ENCODE measurements at regions not wholly inside any gene's neighbourhood (a gene's known extent, or its start where the extent isn't known, plus 50 kb on each side); places are given as distances from the start of the nearest gene placed in this dataset.

- no peak for TF ChIP-seq POLR2A (IDR thresholded peaks at IDR 0.05; ENCODE audit: low read depth, low read length)
- TF ChIP-seq POLR2AphosphoS5 (IDR thresholded peaks at IDR 0.05; ENCODE audit: low read depth, low read length): no peak
- no peak for TF ChIP-seq TAF1 (IDR thresholded peaks at IDR 0.05; ENCODE audit: borderline replicate concordance, low read depth, low read length)
- FAIRE-seq (no peak), DNase-seq (ENCODE audit: insufficient read length) (no peak)
Measured at GRCh38 chr2:226329180-226329579, 470.4 kb downstream of the IRS1 start.

DNA sequence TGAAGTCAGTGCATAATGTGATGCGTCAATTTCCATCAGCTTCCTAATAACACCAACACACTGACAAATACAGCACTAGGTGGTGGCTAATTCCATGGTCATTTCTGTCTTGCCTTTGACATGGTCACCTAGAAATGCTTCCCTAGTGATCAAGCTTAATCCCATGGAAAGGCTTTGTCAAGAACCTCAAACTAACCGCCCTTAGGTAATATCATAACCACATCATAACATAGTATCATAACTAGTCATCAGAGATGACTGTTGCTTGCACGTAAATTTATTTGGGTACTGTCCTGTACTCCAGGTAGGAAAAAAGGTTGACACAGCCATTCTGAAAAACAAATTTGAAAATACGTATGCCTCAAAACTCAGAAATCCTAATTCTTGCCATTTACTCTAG is 471.8 kb downstream of the IRS1 start:
- DNase-seq (ENCODE audit: insufficient read length) (no peak), FAIRE-seq (no peak)
- TF ChIP-seq POLR2A (IDR thresholded peaks at IDR 0.05; ENCODE audit: low read depth, low read length) (no peak), POLR2AphosphoS5 (IDR thresholded peaks at IDR 0.05; ENCODE audit: low read depth, low read length) (no peak), TAF1 (IDR thresholded peaks at IDR 0.05; ENCODE audit: borderline replicate concordance, low read depth, low read length) (no peak)

DNA sequence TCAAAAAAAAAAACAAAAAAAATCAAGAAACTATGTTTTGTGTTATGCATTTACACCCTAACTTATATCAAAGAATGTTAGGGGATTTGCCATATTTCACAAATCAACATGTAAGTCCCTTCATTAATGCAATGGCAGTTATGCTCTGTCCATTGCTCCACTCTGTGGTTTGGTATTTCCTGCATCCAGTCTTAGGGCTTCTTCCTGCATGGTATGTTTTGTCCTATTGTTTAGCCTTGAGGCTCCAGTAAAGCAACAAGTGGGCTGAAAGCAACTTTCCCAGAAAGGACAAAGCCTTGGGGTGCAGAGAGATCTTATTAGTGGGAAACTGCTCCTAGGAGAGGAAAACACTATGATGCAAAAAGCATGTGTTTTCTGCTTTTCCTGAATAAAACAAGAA is 474.1 kb downstream of the IRS1 start:
- TF ChIP-seq POLR2AphosphoS5 (IDR thresholded peaks at IDR 0.05; ENCODE audit: low read depth, low read length) (no peak), POLR2A (IDR thresholded peaks at IDR 0.05; ENCODE audit: low read depth, low read length) (no peak), TAF1 (IDR thresholded peaks at IDR 0.05; ENCODE audit: borderline replicate concordance, low read depth, low read length) (no peak)
- no peak for DNase-seq (ENCODE audit: insufficient read length)
- no peak for FAIRE-seq

- DNase-seq (ENCODE audit: insufficient read length): no peak
- TF ChIP-seq TAF1 (IDR thresholded peaks at IDR 0.05; ENCODE audit: borderline replicate concordance, low read depth, low read length): no peak
- no peak for TF ChIP-seq POLR2A (IDR thresholded peaks at IDR 0.05; ENCODE audit: low read depth, low read length)
- TF ChIP-seq POLR2AphosphoS5 (IDR thresholded peaks at IDR 0.05; ENCODE audit: low read depth, low read length): no peak
- FAIRE-seq: no peak
Measured at GRCh38 chr2:226320076-226320948, 479.3 kb downstream of the IRS1 start.

DNA sequence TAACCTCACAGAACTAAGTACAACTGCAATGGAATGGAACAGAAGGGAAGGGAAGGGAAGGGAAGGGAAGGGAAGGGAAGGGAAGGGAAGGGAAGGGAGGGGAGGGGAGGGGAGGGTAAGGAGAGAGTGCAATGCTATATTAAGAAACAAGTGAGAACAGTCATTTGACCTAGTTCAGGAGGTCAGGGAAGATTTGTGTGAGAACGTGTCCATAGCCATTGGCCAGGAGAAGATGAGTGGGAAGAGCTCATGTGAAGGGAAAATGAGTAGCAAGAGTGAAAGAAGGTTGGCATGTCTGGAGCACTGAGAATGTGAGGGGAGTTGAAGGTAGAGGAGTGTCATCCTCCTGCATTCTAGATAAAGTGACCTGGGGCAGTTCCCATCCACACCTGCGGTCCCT is 481.6 kb downstream of the IRS1 start:
- no peak for TF ChIP-seq POLR2A (IDR thresholded peaks at IDR 0.05; ENCODE audit: low read depth, low read length)
- no peak for TF ChIP-seq POLR2AphosphoS5 (IDR thresholded peaks at IDR 0.05; ENCODE audit: low read depth, low read length)
- FAIRE-seq: no peak

DNA sequence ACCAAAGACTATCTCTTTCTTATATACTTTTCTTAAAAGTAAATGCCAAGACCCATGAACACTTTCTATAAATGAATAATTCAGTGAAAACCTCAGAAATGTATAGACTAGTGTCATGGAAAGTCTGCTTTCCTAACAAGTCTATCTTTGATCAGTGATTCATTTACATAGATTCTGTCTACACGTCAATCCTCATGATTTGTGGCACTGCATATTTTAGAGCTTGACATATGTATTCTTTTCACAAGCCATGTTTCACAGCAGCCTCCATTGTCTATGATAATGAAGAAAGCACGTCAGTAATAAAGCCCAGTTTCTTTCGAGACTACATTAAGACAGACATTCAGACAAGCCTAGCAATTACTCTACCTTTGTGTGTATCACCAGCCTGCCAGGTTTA is 486.6 kb downstream of the IRS1 start:
- FAIRE-seq: no peak
- DNase-seq (ENCODE audit: insufficient read length): no peak
- TF ChIP-seq POLR2A (IDR thresholded peaks at IDR 0.05; ENCODE audit: low read depth, low read length) (no peak), POLR2AphosphoS5 (IDR thresholded peaks at IDR 0.05; ENCODE audit: low read depth, low read length) (no peak), TAF1 (IDR thresholded peaks at IDR 0.05; ENCODE audit: borderline replicate concordance, low read depth, low read length) (no peak)

More for the DNA sequence above, 481.6 kb downstream of the IRS1 start:
- no peak for DNase-seq (ENCODE audit: insufficient read length)

GRCh38 chr2:226312155-226312554 is 487.5 kb downstream of the IRS1 start:
- FAIRE-seq (no peak), DNase-seq (ENCODE audit: insufficient read length) (no peak)
- TF ChIP-seq POLR2AphosphoS5 (IDR thresholded peaks at IDR 0.05; ENCODE audit: low read depth, low read length): no peak
- no peak for TF ChIP-seq TAF1 (IDR thresholded peaks at IDR 0.05; ENCODE audit: borderline replicate concordance, low read depth, low read length)
- no peak for TF ChIP-seq POLR2A (IDR thresholded peaks at IDR 0.05; ENCODE audit: low read depth, low read length)

DNA sequence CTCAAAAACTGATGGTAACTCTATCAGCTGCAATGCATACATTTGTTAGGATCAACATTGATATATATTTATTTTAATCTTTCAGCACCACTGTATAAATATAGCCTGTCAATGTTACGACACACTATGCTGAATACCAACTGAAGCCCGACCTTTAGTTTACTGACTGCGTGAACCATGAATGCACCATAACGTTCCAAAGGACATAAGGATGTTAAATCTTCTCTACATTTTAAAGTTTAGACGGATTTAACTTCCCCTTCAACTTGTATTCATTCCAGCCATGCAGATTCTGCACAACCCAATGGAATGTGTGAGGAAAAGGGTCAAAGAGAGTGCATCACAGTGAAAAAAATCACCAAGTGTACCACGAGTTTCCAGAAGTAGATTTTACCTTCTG is 489.5 kb downstream of the IRS1 start:
- FAIRE-seq (no peak), DNase-seq (ENCODE audit: insufficient read length) (no peak)
- TF ChIP-seq POLR2A (IDR thresholded peaks at IDR 0.05; ENCODE audit: low read depth, low read length) (no peak), POLR2AphosphoS5 (IDR thresholded peaks at IDR 0.05; ENCODE audit: low read depth, low read length) (no peak), TAF1 (IDR thresholded peaks at IDR 0.05; ENCODE audit: borderline replicate concordance, low read depth, low read length) (no peak)

DNA sequence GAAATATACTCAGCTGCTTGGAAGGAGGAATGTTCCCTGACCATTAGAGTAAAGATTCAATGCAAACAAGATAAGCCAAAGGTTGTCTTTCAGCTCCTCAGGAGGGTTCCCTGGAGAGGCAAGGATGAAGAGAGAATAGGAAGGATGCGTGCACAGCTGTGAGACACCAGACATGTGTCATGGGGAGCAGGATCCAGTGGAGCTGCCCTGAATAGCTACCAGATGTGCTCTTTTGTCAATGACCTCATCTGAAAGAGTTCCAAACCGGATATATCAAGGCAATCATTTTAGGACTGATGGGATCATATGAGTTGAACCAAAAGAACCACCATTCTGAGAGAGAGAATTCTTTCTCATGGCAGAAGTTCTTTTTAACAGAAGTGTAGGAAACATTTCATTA is 490.6 kb downstream of the IRS1 start:
- DNase-seq (ENCODE audit: insufficient read length) (no peak), FAIRE-seq (no peak)
- TF ChIP-seq TAF1 (IDR thresholded peaks at IDR 0.05; ENCODE audit: borderline replicate concordance, low read depth, low read length): no peak
- no peak for TF ChIP-seq POLR2A (IDR thresholded peaks at IDR 0.05; ENCODE audit: low read depth, low read length)
- TF ChIP-seq POLR2AphosphoS5 (IDR thresholded peaks at IDR 0.05; ENCODE audit: low read depth, low read length): no peak

GRCh38 chr2:226308323-226308680 is 491.3 kb downstream of the IRS1 start:
- FAIRE-seq (no peak), DNase-seq (ENCODE audit: insufficient read length) (no peak)
- TF ChIP-seq TAF1 (IDR thresholded peaks at IDR 0.05; ENCODE audit: borderline replicate concordance, low read depth, low read length) (no peak), POLR2A (IDR thresholded peaks at IDR 0.05; ENCODE audit: low read depth, low read length) (no peak), POLR2AphosphoS5 (IDR thresholded peaks at IDR 0.05; ENCODE audit: low read depth, low read length) (no peak)

- no peak for FAIRE-seq
- TF ChIP-seq TAF1 (IDR thresholded peaks at IDR 0.05; ENCODE audit: borderline replicate concordance, low read depth, low read length) (no peak), POLR2A (IDR thresholded peaks at IDR 0.05; ENCODE audit: low read depth, low read length) (no peak), POLR2AphosphoS5 (IDR thresholded peaks at IDR 0.05; ENCODE audit: low read depth, low read length) (no peak)
- DNase-seq (ENCODE audit: insufficient read length): no peak
Measured at GRCh38 chr2:226307487-226308322, 491.9 kb downstream of the IRS1 start.

DNA sequence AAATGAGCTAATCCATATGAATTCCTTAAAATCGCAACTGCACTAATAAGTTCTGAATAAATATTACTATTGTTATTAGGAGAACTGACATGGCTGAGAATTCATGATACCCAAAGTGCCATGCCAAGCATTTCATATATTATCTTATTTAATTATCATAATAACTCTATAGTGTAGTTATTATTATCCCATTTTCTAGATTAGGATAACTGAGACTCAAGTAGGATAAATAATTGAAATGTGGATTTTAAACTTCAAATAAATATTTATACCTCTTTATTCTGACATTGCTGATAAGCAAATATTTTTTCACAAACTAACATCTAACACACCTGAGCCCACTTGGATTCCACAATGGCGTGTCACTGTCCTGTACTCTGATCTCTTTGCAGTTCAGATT is 492.7 kb downstream of the IRS1 start:
- no peak for TF ChIP-seq POLR2AphosphoS5 (IDR thresholded peaks at IDR 0.05; ENCODE audit: low read depth, low read length)
- no peak for TF ChIP-seq POLR2A (IDR thresholded peaks at IDR 0.05; ENCODE audit: low read depth, low read length)
- TF ChIP-seq TAF1 (IDR thresholded peaks at IDR 0.05; ENCODE audit: borderline replicate concordance, low read depth, low read length): no peak
- DNase-seq (ENCODE audit: insufficient read length): no peak
- no peak for FAIRE-seq

Data from GM12892 (cell line).